ENCODE measurements at regions not wholly inside any gene's neighbourhood (a gene's known extent, or its start where the extent isn't known, plus 50 kb on each side); places are given as distances from the start of the nearest gene placed in this dataset.

GRCh38 chr9:26034786-26035185 is 356.5 kb upstream of the TUSC1 start (continued):
- no peak for TF ChIP-seq CHD7 (IDR thresholded peaks at IDR 0.05; ENCODE audit: insufficient replicate concordance, low read length)
